ENCODE measurements at regions not wholly inside any gene's neighbourhood (a gene's known extent, or its start where the extent isn't known, plus 50 kb on each side); places are given as distances from the start of the nearest gene placed in this dataset.

- TF ChIP-seq CTCF (conservative IDR thresholded peaks at IDR 0.05): no peak
- no peaks in the 10 kb centered on the region for H3K79me1 ChIP-seq (ENCODE audit: insufficient read depth, low read depth, low read length, poor library complexity, severe bottlenecking)
- H3K27ac ChIP-seq (ENCODE audit: insufficient read length, low read depth, low read length): no peak overlapping the region
- no peaks in the 10 kb centered on the region for H3K79me2 ChIP-seq (ENCODE audit: insufficient read depth, low read length)
- no peak overlapping the region for H3K18ac ChIP-seq (ENCODE audit: insufficient read length, low read depth, low read length)
- H4K8ac ChIP-seq (replicated peaks; ENCODE audit: insufficient read length, low read depth, low read length): no peak overlapping the region
- no peak for DNase-seq
- no peaks in the 10 kb centered on the region for H3K23me2 ChIP-seq (ENCODE audit: insufficient read length, low read depth, low read length, poor library complexity, severe bottlenecking)
- H3K9me3 ChIP-seq (ENCODE audit: control insufficient read depth, low read depth, low read length): no peaks in the 10 kb centered on the region
- H2BK120ac ChIP-seq (ENCODE audit: low read depth, low read length, poor library complexity, severe bottlenecking): no peak overlapping the region
- peaks cover 3 to 8% of the 10 kb centered on the region in 2 experiments; a peak in 3 of 4 replicates for H3K4me1 Mint-ChIP-seq
- peaks cover 0 to 3% of the 10 kb centered on the region in 2 experiments; a peak in 1 of 5 replicates for H3K9me3 Mint-ChIP-seq
- no peak overlapping the region for H4K5ac ChIP-seq (ENCODE audit: insufficient read length, low read depth, low read length)
- no peak overlapping the region for H3K14ac ChIP-seq (ENCODE audit: insufficient read depth, low read length)
- no peak overlapping the region for H3K23ac ChIP-seq (ENCODE audit: insufficient read length, low read depth, low read length)
- no peaks in the 10 kb centered on the region for H4K20me1 ChIP-seq (ENCODE audit: control insufficient read depth, insufficient read depth, insufficient read length)
- H3K4me3 Mint-ChIP-seq: no peak overlapping the region
- H3K4me2 ChIP-seq (ENCODE audit: insufficient read depth, insufficient read length, low read length): no peak overlapping the region
- H3K36me3 Mint-ChIP-seq (ENCODE audit: insufficient read depth in 1 of 3, low read depth in 3 of 3): no peaks in the 10 kb centered on the region
- no peaks in the 10 kb centered on the region for H3K4me1 ChIP-seq (ENCODE audit: insufficient read depth, low read length)
- H2BK12ac ChIP-seq (ENCODE audit: insufficient read length, low read depth, low read length): no peak overlapping the region
- H3K27me3 Mint-ChIP-seq (ENCODE audit: low read depth): no peaks in the 10 kb centered on the region; the same call in 1 of the 2 replicates
- no peak overlapping the region for H2BK20ac ChIP-seq (ENCODE audit: low read depth, low read length, poor library complexity, severe bottlenecking)
- H2BK15ac ChIP-seq (ENCODE audit: low read depth, low read length): no peak overlapping the region
- H2AK5ac ChIP-seq (ENCODE audit: insufficient read length, low read length): no peak overlapping the region
- no peak overlapping the region for H3K27ac Mint-ChIP-seq
- H3K9ac ChIP-seq (ENCODE audit: extremely low read depth, insufficient read length, low read length): no peak overlapping the region
- no CpG with 5 or more reads among the region's 1 CpG for WGBS (ENCODE audit: extremely low coverage, insufficient read length, low lambda C conversion rate)
- no peak overlapping the region for H3K4ac ChIP-seq (ENCODE audit: low read depth, low read length)
- H3T11ph ChIP-seq (ENCODE audit: low read length): no peak overlapping the region
- H3K56ac ChIP-seq (ENCODE audit: insufficient read length, low read depth, low read length): no peak overlapping the region
- no peak overlapping the region for H2AFZ ChIP-seq (ENCODE audit: low read length)
- no peak overlapping the region for H4K91ac ChIP-seq (ENCODE audit: insufficient read length, low read depth, low read length)
- no peak overlapping the region for H2BK5ac ChIP-seq (ENCODE audit: insufficient read length, low read length)
- no peaks in the 10 kb centered on the region for H3K27me3 ChIP-seq (ENCODE audit: insufficient read depth, low read length)
These were observed 469.8 kb upstream of the ACVR2A start for GRCh38 chr2:147375073-147375472.
